ENCODE measurements at regions not wholly inside any gene's neighbourhood (a gene's known extent, or its start where the extent isn't known, plus 50 kb on each side); places are given as distances from the start of the nearest gene placed in this dataset.

- DNase-seq (ENCODE audit: low spot score), result no peak
Observed at GRCh38 chr10:78905015-78905956, 163.5 kb upstream of the ZMIZ1 start.

- no peak for DNase-seq (ENCODE audit: low spot score)
Observed at GRCh38 chr10:78905957-78906308, 162.8 kb upstream of the ZMIZ1 start.

- DNase-seq (ENCODE audit: low spot score), result no peak
Observed at GRCh38 chr10:78906734-78907390, 161.9 kb upstream of the ZMIZ1 start.

- no peak for DNase-seq (ENCODE audit: low spot score)
Observed at GRCh38 chr10:78907551-78908211, 161.1 kb upstream of the ZMIZ1 start.

- no peak for DNase-seq (ENCODE audit: low spot score)
Observed at GRCh38 chr10:78909221-78909620, 159.5 kb upstream of the ZMIZ1 start.

- no peak for DNase-seq (ENCODE audit: low spot score)
Observed at GRCh38 chr10:78910021-78910420, 158.7 kb upstream of the ZMIZ1 start.

- no peak for DNase-seq (ENCODE audit: low spot score)
Observed at GRCh38 chr10:78910476-78910875, 158.3 kb upstream of the ZMIZ1 start.

GRCh38 chr10:78910886-78911285 lies 157.9 kb upstream of the ZMIZ1 start:
- DNase-seq (ENCODE audit: low spot score), result no peak

- no peak for DNase-seq (ENCODE audit: low spot score)
Observed at GRCh38 chr10:78911533-78912340, 157.0 kb upstream of the ZMIZ1 start.

GRCh38 chr10:78912361-78913218 lies 156.2 kb upstream of the ZMIZ1 start:
- no peak for DNase-seq (ENCODE audit: low spot score)

- DNase-seq (ENCODE audit: low spot score), result peak; percentile 97
Observed at GRCh38 chr10:78913219-78914059, 155.3 kb upstream of the ZMIZ1 start.

- no peak for DNase-seq (ENCODE audit: low spot score)
Observed at GRCh38 chr10:78914060-78914378, 154.7 kb upstream of the ZMIZ1 start.

GRCh38 chr10:78914502-78915189 lies 154.1 kb upstream of the ZMIZ1 start:
- DNase-seq (ENCODE audit: low spot score), result peak; percentile 29

GRCh38 chr10:78915190-78915518 lies 153.6 kb upstream of the ZMIZ1 start:
- no peak for DNase-seq (ENCODE audit: low spot score)

- DNase-seq (ENCODE audit: low spot score), result peak; percentile 54
Observed at GRCh38 chr10:78916227-78916626, 152.5 kb upstream of the ZMIZ1 start.

- DNase-seq (ENCODE audit: low spot score), result no peak
Observed at GRCh38 chr10:78919181-78919966, 149.4 kb upstream of the ZMIZ1 start.

- DNase-seq (ENCODE audit: low spot score), result no peak
Observed at GRCh38 chr10:78920011-78920410, 148.8 kb upstream of the ZMIZ1 start.

- no peak for DNase-seq (ENCODE audit: low spot score)
Observed at GRCh38 chr10:78921895-78922294, 146.9 kb upstream of the ZMIZ1 start.

Measured in putamen (tissue), 1 donor.